HT-29 (cell line): ENCODE measurements at regions not wholly inside any gene's neighbourhood (a gene's known extent, or its start where the extent isn't known, plus 50 kb on each side); places are given as distances from the start of the nearest gene placed in this dataset.
"Not testable (repeated sequence)": the region's sequence is repeated elsewhere in the genome, so short reads cannot be mapped to it uniquely, and the experiment has no call there.

Experiments
- DNase-seq: peaks from one replicate; pipeline ENCODE4 v3.0.0-alpha.2; 2015; ENCODE audit warnings: low spot score

DNA sequence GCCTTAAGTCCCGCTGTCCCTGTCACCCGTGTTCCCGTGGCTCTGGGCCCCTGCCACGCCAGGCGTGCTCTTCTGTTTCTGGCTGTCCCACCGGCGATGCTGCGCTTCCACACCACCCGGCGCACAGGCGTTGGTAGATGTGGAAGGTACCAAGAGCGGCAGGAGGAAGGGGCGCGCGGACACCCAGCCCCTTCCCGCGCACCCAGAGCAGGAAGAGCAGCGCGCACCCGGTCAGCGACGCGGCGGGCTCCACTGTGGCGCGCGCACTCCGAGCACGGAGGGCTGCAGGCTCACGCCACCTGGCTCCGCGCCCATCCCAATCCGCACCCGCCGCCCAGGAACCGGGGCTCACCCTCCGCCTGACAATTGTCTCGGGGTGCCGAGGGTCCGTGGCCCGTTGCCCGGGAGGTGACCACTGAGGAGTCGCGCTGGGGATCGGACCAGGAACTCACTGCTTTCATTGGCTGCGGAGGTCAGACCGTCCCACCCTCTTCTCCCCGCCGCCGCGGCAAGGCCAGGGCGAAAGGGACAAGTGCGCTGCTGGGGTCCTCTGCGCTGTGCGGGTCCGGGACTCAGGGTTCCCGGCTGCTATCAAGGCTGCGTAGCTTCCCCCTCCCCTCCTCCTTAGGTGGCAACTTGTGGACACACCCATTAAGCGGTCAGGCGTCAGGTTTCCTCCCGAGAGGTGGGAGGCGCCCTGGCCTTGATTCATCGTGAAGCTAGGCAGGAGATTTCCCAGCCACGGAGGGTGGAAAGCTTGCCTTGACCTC is 121.6 kb upstream of the ZNF92 start:
- DNase-seq = no peak

DNA sequence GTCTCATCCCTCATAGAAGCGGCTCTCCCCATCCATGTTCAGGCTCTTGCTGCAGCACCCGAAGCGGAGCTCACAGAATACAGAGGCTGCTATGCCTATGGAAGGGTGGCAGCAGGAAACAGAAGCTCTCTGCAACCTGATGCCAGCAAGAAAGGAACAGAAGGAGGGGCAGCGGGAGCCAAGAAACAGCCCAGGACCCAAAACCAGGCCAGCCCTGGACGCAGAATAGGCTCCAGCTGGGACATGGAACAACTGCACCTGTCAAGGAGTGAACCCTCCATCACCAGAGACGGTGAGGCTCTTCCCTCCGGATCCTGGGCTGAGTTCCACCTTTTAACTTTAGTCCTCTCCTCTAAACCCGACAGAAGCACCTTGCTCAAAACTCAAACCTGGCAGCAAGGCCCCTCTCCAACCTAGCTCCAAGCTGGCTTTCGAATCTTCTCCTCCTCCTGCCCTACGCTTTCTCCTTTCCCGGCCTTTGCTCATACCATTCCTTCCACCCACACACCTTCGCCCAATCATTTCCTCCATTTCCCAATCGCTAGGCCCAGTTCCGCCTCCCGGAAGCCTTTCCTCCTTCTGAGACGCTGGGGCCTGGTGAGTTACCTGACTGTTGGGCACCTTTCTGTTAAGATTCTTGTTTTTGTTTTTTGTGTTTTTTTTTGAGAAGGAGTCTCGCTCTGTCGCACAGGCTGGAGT is 122.8 kb upstream of the ZNF92 start:
- DNase-seq = no peak

- no peak for DNase-seq
These were observed 123.4 kb upstream of the ZNF92 start for GRCh38 chr7:65250216-65250615.

DNA sequence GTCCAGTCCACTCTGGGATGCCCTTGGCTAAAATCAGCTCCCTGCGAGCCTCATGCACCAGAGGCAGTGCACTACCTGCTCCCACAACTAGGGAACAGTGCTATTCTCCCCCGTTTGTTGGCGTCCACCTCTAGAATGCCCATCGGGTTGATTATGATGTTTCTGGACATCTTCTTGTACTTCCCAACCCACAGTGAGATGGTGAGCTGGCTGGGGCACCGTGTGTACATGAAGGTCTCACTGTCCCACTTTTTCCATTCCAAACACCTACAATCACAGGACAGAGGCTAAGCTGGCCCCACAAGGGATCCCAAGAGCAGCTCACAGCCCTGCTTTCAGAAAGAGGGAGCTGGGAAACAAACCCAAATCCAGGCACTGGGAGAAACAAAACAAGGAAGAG is 126.2 kb upstream of the ZNF92 start:
- DNase-seq = no peak

DNA sequence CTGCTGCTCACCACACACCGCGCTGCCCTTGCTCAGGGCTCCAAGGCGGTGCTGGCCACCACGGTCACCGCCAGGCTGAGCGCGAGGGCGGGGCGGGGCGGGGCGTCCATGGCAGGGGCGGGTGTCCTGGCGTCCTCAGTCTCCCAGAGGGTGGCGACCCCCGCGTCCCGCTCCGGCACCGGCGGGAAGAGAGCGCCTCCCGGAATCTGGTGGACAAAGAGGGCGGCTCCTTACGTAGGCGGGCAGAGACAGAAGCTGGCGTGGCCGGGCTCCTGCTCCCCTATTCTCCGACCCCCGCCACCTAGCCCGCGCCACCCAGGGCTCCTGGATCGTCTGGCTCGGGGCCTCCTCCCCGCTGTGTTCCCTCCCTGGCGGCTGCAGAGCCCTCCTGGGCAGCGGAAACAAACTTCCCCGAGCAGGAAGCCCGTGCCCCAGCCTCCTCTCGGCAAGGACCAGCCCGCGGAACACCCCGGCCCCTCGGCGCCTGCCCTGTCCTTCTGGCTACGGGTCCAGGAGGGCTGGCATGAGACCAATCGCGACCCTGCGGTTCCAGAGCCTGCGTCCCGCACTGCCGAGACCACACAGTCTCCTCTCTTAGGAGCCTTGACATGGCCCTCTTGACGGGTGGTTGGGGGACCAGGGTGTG is 133.8 kb upstream of the ZNF92 start:
- DNase-seq = no peak

DNA sequence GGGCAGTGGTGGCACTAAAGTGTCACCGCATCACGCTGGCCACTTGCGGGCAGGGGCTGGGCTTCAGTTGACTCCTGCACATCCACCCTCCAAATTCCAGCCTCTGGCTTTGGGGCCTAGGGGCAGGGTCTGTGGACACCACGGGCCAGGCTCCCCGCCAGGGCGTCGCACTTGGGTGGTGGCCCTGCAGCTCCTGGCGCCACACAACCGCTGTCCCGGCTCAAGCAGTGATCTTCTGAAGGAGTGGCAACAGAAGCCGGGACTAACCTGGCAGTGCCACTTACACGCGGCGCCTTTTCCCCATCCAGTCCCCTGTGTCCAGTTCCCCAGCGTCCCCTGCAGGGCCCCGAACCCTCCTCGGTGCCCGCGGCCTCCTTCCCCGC is 134.3 kb upstream of the ZNF92 start:
- DNase-seq = no peak

DNA sequence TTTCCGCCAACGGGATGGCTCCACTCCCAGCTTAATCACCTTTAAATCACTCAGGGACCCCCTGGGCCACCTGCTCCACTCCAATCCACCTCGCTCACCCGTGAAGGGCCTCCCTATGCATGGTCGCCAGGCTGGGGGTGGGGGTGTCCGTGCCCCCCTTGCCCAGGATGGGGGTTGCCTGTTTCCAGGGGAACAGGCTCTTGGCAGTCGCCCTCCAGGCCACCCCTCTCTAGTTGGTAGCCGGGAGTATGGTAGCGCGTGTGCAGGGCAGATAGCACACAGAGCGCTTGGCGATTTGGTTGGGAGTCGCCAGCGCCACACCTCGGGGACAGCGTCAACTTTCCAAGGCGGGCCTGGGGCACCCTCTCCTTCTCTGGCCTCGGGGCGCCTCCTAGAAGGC is 134.9 kb upstream of the ZNF92 start:
- no peak for DNase-seq

DNA sequence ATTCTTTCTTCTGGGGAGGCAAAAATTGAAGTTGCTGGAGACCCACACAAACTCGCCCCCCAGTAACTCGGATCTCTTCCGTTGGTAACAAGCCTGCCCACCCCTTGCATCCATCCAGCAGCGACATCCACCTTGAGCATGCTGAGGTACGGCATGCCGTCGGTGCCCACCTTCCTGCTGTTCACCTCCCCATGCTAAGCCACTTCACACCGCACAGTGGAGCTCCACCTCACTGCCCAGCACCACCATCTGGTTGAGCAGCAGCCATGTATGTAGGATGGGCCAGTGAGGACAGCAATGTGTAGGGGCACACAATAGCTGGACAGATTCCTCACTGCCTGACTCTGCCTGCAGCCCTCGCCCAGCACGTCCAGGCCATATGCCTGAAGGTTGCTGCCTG is 138.1 kb upstream of the ZNF92 start:
- DNase-seq = no peak

DNA sequence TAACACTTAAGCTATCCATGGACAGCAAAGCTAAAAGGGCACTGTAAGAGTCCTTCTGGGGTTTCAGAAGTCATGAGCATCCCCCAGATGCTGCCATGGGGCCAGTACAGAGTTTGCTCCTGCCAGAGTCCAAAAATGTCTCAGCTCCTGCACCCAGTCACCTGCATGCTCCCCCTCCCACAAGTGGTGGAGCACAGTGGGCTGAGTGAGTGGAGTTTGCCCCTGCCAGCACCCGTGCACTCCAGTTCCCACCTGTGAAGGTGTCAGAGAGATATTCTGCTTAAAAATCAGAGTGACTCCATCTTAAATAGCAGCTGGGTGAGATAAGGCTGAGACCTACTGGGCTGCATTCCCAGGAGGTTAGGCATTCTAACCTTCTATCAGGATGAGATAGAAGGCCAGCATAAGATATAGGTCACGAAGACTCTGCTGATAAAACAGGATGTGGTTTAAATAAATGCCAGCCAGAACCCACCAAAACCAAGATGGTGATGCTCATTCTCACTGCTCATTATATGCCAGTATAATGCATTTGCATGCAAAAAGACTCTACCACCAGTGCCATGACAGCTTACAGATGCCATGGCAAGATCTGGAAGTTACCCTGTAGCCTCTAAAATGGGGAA is 140.1 kb upstream of the ZNF92 start:
- DNase-seq = no peak

- no peak for DNase-seq
These were observed 143.4 kb upstream of the ZNF92 start for GRCh38 chr7:65230231-65230630.

DNA sequence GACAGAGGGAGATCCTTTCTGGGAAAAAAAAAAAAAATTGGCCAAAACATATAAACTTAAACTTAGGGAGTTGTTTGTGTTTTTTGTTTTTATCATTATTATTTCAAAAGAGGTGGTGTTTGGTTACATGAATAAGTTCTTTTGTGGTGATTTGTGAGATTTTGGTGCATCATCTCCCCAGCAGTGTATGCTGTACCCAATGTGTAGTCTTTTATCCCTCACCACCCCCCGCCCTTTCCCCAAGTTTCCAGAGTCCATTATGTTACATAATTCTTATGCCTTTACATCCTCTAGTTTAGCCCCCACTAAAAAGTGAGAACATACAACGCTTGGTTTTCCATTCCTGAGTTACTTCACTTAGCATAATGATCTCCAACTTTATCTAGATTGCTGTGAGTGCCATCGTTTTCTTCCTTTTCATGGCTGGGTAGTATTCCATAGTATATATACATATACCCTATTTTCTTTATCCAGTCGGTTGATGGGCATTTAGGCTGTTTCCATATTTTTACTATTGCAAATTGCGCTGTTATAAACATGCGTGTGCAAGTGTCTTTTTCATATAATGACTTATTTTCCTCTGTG is 148.1 kb upstream of the ZNF92 start:
- no peak for DNase-seq

DNA sequence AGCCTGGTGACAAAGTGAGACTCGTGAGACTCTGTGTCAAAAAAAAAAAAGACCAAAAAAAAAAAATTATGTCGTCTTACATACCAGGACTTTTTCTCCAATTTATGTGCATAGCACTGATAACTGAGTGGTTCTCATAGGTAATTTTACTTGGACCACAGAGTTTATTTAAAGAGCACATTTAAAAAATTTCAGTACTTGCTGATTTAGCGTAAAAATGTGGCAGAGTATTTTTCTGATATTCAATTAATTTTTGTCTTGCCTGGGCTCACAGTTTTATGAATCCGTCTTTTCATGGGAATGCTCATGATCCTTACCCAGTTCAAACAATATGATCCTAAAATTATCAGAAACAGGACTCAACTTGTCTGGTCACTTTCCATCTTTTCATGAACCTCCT is 151.0 kb upstream of the ZNF92 start:
- no peak for DNase-seq

DNA sequence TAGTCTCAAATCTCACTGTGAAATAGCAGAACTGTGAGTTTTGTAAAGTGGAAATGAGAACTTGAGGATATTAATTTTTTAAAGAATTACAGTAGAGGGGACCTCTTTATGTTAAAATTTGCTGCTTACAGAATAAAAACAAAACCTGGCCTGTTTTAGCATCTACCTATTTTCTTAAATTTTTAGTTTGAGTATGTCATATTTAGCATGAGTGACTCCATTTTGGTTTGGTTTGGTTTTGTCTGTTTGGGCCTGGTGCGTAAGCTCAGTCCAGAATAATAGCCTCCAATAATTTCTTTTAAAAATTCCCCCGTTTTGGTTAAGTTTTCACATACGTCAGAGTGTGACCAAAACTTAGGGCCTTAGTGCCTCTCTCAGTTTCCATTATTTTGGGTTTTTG is 152.0 kb upstream of the ZNF92 start:
- no peak for DNase-seq

- no peak for DNase-seq
These were observed 154.0 kb upstream of the ZNF92 start for GRCh38 chr7:65219623-65220022.

- peak; percentile 83 for DNase-seq
These were observed 157.2 kb upstream of the ZNF92 start for GRCh38 chr7:65216469-65216868.

DNA sequence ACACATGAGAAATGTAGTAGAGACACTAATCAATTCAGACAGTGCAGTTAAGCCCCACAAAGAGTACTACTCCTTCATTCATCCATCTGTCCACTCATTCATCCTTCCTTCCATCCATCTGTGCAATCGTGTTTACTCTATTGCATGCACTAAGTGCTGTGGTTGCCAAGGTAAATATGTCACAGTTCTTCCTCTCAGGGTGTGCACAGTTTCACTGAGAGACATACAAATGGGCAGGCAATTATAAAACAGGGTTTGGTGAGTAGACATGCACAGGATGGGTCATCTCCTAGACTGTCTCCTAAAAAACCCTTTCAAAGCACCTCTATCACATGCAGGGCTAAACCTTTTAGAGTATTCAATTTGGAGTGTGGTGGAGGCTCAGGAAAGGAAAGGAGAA is 160.4 kb upstream of the ZNF92 start:
- DNase-seq = not testable (repeated sequence)

DNA sequence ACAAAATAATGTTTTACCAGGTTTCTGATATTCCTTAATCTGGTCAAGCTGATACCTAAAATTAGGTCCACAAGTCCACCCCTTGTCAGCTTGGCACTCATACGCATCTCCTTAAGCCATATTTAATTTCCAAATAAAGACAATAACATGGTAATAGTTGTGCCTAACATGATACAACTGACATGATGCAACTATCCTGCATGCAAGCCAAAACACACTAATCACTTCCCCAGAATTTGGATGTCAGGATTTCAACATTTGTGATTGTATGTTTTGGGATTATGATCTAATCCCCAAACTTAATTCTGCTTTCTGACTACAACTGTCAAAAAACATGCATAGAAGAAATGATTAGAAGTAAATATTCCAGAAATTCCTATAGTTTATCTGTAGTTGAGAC is 174.4 kb upstream of the ZNF92 start:
- not testable (repeated sequence) for DNase-seq

GRCh38 chr7:65193334-65194058 is 180.2 kb upstream of the ZNF92 start:
- DNase-seq = not testable (repeated sequence)

- not testable (repeated sequence) for DNase-seq
These were observed 170.6 kb upstream of the ERV3-1 start for GRCh38 chr7:65177041-65177440.

GRCh38 chr7:65150105-65150504 is 143.6 kb upstream of the ERV3-1 start:
- DNase-seq = not testable (repeated sequence)
